ENCODE measurements at regions not wholly inside any gene's neighbourhood (a gene's known extent, or its start where the extent isn't known, plus 50 kb on each side); places are given as distances from the start of the nearest gene placed in this dataset.

GRCh38 chr9:36731068-36731956 is 158.6 kb downstream of the MELK start:
- no peaks in the 10 kb centered on the region for H3K27me3 ChIP-seq (ENCODE audit: control insufficient read depth, low read length)
- H3K9me3 ChIP-seq (ENCODE audit: control insufficient read depth, insufficient read depth, low read length): no peaks in the 10 kb centered on the region
- TF ChIP-seq, protein P1, sequence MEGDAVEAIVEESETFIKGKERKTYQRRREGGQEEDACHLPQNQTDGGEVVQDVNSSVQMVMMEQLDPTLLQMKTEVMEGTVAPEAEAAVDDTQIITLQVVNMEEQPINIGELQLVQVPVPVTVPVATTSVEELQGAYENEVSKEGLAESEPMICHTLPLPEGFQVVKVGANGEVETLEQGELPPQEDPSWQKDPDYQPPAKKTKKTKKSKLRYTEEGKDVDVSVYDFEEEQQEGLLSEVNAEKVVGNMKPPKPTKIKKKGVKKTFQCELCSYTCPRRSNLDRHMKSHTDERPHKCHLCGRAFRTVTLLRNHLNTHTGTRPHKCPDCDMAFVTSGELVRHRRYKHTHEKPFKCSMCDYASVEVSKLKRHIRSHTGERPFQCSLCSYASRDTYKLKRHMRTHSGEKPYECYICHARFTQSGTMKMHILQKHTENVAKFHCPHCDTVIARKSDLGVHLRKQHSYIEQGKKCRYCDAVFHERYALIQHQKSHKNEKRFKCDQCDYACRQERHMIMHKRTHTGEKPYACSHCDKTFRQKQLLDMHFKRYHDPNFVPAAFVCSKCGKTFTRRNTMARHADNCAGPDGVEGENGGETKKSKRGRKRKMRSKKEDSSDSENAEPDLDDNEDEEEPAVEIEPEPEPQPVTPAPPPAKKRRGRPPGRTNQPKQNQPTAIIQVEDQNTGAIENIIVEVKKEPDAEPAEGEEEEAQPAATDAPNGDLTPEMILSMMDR (IDR thresholded peaks at IDR 0.05; ENCODE audit: low read depth, low read length, poor library complexity, severe bottlenecking): no peak
- no peak for TF ChIP-seq EZH2phosphoT487 (IDR thresholded peaks at IDR 0.05; ENCODE audit: borderline replicate concordance, low read length)
- H3K36me3 ChIP-seq (ENCODE audit: control insufficient read depth, low read length): no peaks in the 10 kb centered on the region
- no peaks in the 10 kb centered on the region for H3K79me2 ChIP-seq (ENCODE audit: control insufficient read depth, low read length)
- H3F3A ChIP-seq (ENCODE audit: control insufficient read depth, insufficient read depth): no peaks in the 10 kb centered on the region
- H3K4me1 ChIP-seq (ENCODE audit: control insufficient read depth, low read length): peaks cover 17% of the 10 kb centered on the region
- H3K9me2 ChIP-seq (replicated peaks; ENCODE audit: control insufficient read depth, low read length): no peaks in the 10 kb centered on the region
- no peak overlapping the region for H3K27ac ChIP-seq (ENCODE audit: low read depth, low read length)
- H3K4me2 ChIP-seq (ENCODE audit: low read length): peak overlapping the region; percentile 55
- peak overlapping the region; percentile 23; the same call in 1 of the 2 replicates for H3K4me3 ChIP-seq (ENCODE audit: low read length)
- no peaks in the 10 kb centered on the region for H4K20me1 ChIP-seq (ENCODE audit: control insufficient read depth, insufficient read depth, low read depth, low read length)

DNA sequence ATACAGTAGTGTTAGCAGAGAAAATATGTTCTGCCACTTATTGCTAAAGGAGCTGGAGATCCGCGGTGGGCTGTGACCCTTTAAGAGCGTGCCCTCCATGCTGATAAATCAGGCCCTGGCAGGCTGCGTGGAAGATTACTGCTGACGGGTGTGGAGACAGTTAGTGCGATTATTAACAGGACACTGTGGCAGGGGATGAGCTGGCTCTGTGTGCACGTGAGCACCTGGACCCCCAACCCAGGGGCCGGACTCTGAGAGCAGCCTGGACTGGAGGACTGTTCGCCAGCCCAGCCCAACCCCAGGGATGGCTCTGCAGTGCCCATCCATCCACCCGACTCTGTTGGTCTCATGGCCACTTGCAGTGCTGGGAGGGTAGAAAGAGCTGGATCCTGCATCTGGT is 162.0 kb downstream of the MELK start:
- H4K20me1 ChIP-seq (ENCODE audit: control insufficient read depth, insufficient read depth, low read depth, low read length): no peaks in the 10 kb centered on the region
- TF ChIP-seq, protein P1 (IDR thresholded peaks at IDR 0.05; ENCODE audit: low read depth, low read length, poor library complexity, severe bottlenecking): no peak
- no peak for TF ChIP-seq EZH2phosphoT487 (IDR thresholded peaks at IDR 0.05; ENCODE audit: borderline replicate concordance, low read length)

DNA sequence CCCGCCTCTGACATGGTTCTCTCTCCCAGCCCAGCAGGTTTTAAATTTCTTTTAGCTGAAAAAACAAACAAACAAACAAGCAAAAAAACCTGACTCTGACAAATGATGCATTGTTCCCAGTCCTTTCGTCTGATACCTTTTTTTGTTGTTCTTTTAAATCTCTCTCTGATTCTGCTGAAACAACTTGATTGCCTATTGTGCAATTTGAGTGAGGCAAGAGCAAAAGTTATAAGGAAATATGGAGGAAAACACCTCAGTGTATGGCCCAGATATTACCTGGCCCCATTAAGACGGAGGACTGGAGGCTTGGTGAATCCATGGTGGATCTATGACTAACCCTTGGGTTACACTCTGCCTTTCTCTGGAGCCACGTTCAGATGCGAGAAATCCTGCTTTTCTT is 164.0 kb downstream of the MELK start:
- H4K20me1 ChIP-seq (ENCODE audit: control insufficient read depth, insufficient read depth, low read depth, low read length): no peaks in the 10 kb centered on the region
- H3K27me3 ChIP-seq (ENCODE audit: control insufficient read depth, low read length): no peaks in the 10 kb centered on the region; the same call in 1 of the 2 replicates
- no peak overlapping the region for H3K27ac ChIP-seq (ENCODE audit: low read depth, low read length)
- no peak overlapping the region for H3K4me3 ChIP-seq (ENCODE audit: low read length)
- no peaks in the 10 kb centered on the region for H3K36me3 ChIP-seq (ENCODE audit: control insufficient read depth, low read length)
- peaks cover 14% of the 10 kb centered on the region for H3K4me1 ChIP-seq (ENCODE audit: control insufficient read depth, low read length)
- TF ChIP-seq EZH2phosphoT487 (IDR thresholded peaks at IDR 0.05; ENCODE audit: borderline replicate concordance, low read length): no peak
- TF ChIP-seq, protein P1 (IDR thresholded peaks at IDR 0.05; ENCODE audit: low read depth, low read length, poor library complexity, severe bottlenecking): no peak
- H3K79me2 ChIP-seq (ENCODE audit: control insufficient read depth, low read length): no peaks in the 10 kb centered on the region
- no peaks in the 10 kb centered on the region for H3K9me3 ChIP-seq (ENCODE audit: control insufficient read depth, insufficient read depth, low read length)
- H3K9me2 ChIP-seq (replicated peaks; ENCODE audit: control insufficient read depth, low read length): no peaks in the 10 kb centered on the region
- no peak overlapping the region for H3K4me2 ChIP-seq (ENCODE audit: low read length)
- H3F3A ChIP-seq (ENCODE audit: control insufficient read depth, insufficient read depth): no peaks in the 10 kb centered on the region

More for the DNA sequence above, 162.0 kb downstream of the MELK start:
- H3K79me2 ChIP-seq (ENCODE audit: control insufficient read depth, low read length): no peaks in the 10 kb centered on the region
- no peak overlapping the region for H3K4me3 ChIP-seq (ENCODE audit: low read length)
- H3K27ac ChIP-seq (ENCODE audit: low read depth, low read length): no peak overlapping the region
- H3F3A ChIP-seq (ENCODE audit: control insufficient read depth, insufficient read depth): no peaks in the 10 kb centered on the region
- no peaks in the 10 kb centered on the region for H3K27me3 ChIP-seq (ENCODE audit: control insufficient read depth, low read length)
- H3K36me3 ChIP-seq (ENCODE audit: control insufficient read depth, low read length): no peaks in the 10 kb centered on the region
- no peak overlapping the region for H3K4me2 ChIP-seq (ENCODE audit: low read length)
- no peaks in the 10 kb centered on the region for H3K9me2 ChIP-seq (replicated peaks; ENCODE audit: control insufficient read depth, low read length)
- H3K4me1 ChIP-seq (ENCODE audit: control insufficient read depth, low read length): peaks cover 17% of the 10 kb centered on the region
- no peaks in the 10 kb centered on the region for H3K9me3 ChIP-seq (ENCODE audit: control insufficient read depth, insufficient read depth, low read length)

Measured in DOHH2 (cell line).